ENCODE measurements at regions not wholly inside any gene's neighbourhood (a gene's known extent, or its start where the extent isn't known, plus 50 kb on each side); places are given as distances from the start of the nearest gene placed in this dataset.

GRCh38 chr3:124282751-124283651, 291.1 kb upstream of the ROPN1 start:
- Mint-ChIP-seq H3K27me3 (peaks cover 13% of the 10 kb centered on the region), H3K9me3 (no peaks in the 10 kb centered on the region), H3K4me3 (no peak overlapping the region), H3K36me3 (no peaks in the 10 kb centered on the region), H3K27ac (no peak overlapping the region), H3K4me1 (ENCODE audit: low read depth) (no peaks in the 10 kb centered on the region)
- DNase-seq = no peak
- ChIA-PET POLR2A (no interaction called here), CTCF (no interaction called here)
- intact Hi-C loops (cut with micrococcal nuclease) = no loop called here

GRCh38 chr3:124283652-124284023, 291.7 kb upstream of the ROPN1 start:
- no peaks in the 10 kb centered on the region for H3K4me1 Mint-ChIP-seq (ENCODE audit: low read depth)
- H3K9me3 Mint-ChIP-seq = peaks cover 3% of the 10 kb centered on the region
- no peak overlapping the region for H3K4me3 Mint-ChIP-seq
- ChIA-PET POLR2A (no interaction called here), CTCF (no interaction called here)
- H3K36me3 Mint-ChIP-seq = no peaks in the 10 kb centered on the region
- intact Hi-C loops (cut with micrococcal nuclease) = no loop called here
- H3K27ac Mint-ChIP-seq = no peak overlapping the region
- peaks cover 16% of the 10 kb centered on the region for H3K27me3 Mint-ChIP-seq
- DNase-seq = no peak

- Mint-ChIP-seq H3K4me3 (no peak overlapping the region), H3K36me3 (no peaks in the 10 kb centered on the region), H3K4me1 (ENCODE audit: low read depth) (no peaks in the 10 kb centered on the region), H3K27me3 (peaks cover 16% of the 10 kb centered on the region), H3K27ac (no peak overlapping the region), H3K9me3 (peaks cover 5% of the 10 kb centered on the region)
- no peak for DNase-seq
- POLR2A ChIA-PET = no interaction called here
- intact Hi-C loops (cut with micrococcal nuclease) = no loop called here
- CTCF ChIA-PET = no interaction called here
Observed at GRCh38 chr3:124288996-124289395, 297.1 kb upstream of the ROPN1 start.

GRCh38 chr3:124291008-124291407, 299.1 kb upstream of the ROPN1 start:
- H3K36me3 Mint-ChIP-seq = no peaks in the 10 kb centered on the region
- DNase-seq = no peak
- no peaks in the 10 kb centered on the region for H3K4me1 Mint-ChIP-seq (ENCODE audit: low read depth)
- intact Hi-C loops (cut with micrococcal nuclease) = no loop called here
- peaks cover 16% of the 10 kb centered on the region for H3K27me3 Mint-ChIP-seq
- ChIA-PET CTCF (no interaction called here), POLR2A (no interaction called here)
- H3K9me3 Mint-ChIP-seq = peaks cover 5% of the 10 kb centered on the region
- H3K27ac Mint-ChIP-seq = no peak overlapping the region
- H3K4me3 Mint-ChIP-seq = no peak overlapping the region

- intact Hi-C loops (cut with micrococcal nuclease) = no loop called here
- no peak for DNase-seq
- POLR2A ChIA-PET = no interaction called here
Observed at GRCh38 chr3:124292329-124292728, 300.4 kb upstream of the ROPN1 start.

GRCh38 chr3:124293584-124293983, 301.7 kb upstream of the ROPN1 start:
- H3K9me3 Mint-ChIP-seq = peaks cover 3% of the 10 kb centered on the region
- no peaks in the 10 kb centered on the region for H3K4me1 Mint-ChIP-seq (ENCODE audit: low read depth)
- no peak overlapping the region for H3K4me3 Mint-ChIP-seq
- intact Hi-C loops (cut with micrococcal nuclease) = no loop called here
- H3K27me3 Mint-ChIP-seq = peaks cover 15% of the 10 kb centered on the region
- H3K36me3 Mint-ChIP-seq = no peaks in the 10 kb centered on the region
- CTCF ChIA-PET = no interaction called here
- POLR2A ChIA-PET = no interaction called here
- no peak overlapping the region for H3K27ac Mint-ChIP-seq
- DNase-seq = no peak

More at GRCh38 chr3:124292329-124292728, 300.4 kb upstream of the ROPN1 start:
- Mint-ChIP-seq H3K4me1 (ENCODE audit: low read depth) (no peaks in the 10 kb centered on the region), H3K27me3 (peaks cover 16% of the 10 kb centered on the region), H3K27ac (no peak overlapping the region), H3K9me3 (peaks cover 5% of the 10 kb centered on the region), H3K4me3 (no peak overlapping the region), H3K36me3 (no peaks in the 10 kb centered on the region)
- CTCF ChIA-PET = no interaction called here

GRCh38 chr3:124295362-124295761, 303.4 kb upstream of the ROPN1 start:
- no peak overlapping the region for H3K27ac Mint-ChIP-seq
- H3K27me3 Mint-ChIP-seq = peaks cover 15% of the 10 kb centered on the region
- H3K4me3 Mint-ChIP-seq = no peak overlapping the region
- intact Hi-C loops (cut with micrococcal nuclease) = no loop called here
- no peaks in the 10 kb centered on the region for H3K4me1 Mint-ChIP-seq (ENCODE audit: low read depth)
- no peaks in the 10 kb centered on the region for H3K36me3 Mint-ChIP-seq
- ChIA-PET POLR2A (no interaction called here), CTCF (no interaction called here)
- no peak for DNase-seq
- no peaks in the 10 kb centered on the region for H3K9me3 Mint-ChIP-seq

- ChIA-PET CTCF (no interaction called here), POLR2A (no interaction called here)
- Mint-ChIP-seq H3K4me3 (no peak overlapping the region), H3K27ac (no peak overlapping the region), H3K27me3 (peaks cover 11% of the 10 kb centered on the region), H3K9me3 (no peaks in the 10 kb centered on the region), H3K4me1 (ENCODE audit: low read depth) (no peaks in the 10 kb centered on the region), H3K36me3 (no peaks in the 10 kb centered on the region)
- DNase-seq = no peak
- intact Hi-C loops (cut with micrococcal nuclease) = no loop called here
Observed at GRCh38 chr3:124296406-124296805, 304.5 kb upstream of the ROPN1 start.

- Mint-ChIP-seq H3K36me3 (no peaks in the 10 kb centered on the region), H3K27me3 (peaks cover 7% of the 10 kb centered on the region), H3K9me3 (no peaks in the 10 kb centered on the region), H3K27ac (no peak overlapping the region), H3K4me3 (no peak overlapping the region), H3K4me1 (ENCODE audit: low read depth) (no peaks in the 10 kb centered on the region)
- intact Hi-C loops (cut with micrococcal nuclease) = no loop called here
- CTCF ChIA-PET = no interaction called here
- POLR2A ChIA-PET = no interaction called here
- DNase-seq = no peak
Observed at GRCh38 chr3:124297062-124297980, 305.4 kb upstream of the ROPN1 start.

- H3K27ac Mint-ChIP-seq = no peak overlapping the region
- intact Hi-C loops (cut with micrococcal nuclease) = no loop called here
- CTCF ChIA-PET = no interaction called here
- H3K27me3 Mint-ChIP-seq = peaks cover 7% of the 10 kb centered on the region
- H3K4me1 Mint-ChIP-seq (ENCODE audit: low read depth) = no peaks in the 10 kb centered on the region
- H3K9me3 Mint-ChIP-seq = no peaks in the 10 kb centered on the region
- no peak overlapping the region for H3K4me3 Mint-ChIP-seq
- no peak for DNase-seq
- POLR2A ChIA-PET = no interaction called here
- no peaks in the 10 kb centered on the region for H3K36me3 Mint-ChIP-seq
Observed at GRCh38 chr3:124298301-124298700, 306.4 kb upstream of the ROPN1 start.

GRCh38 chr3:124298951-124299350, 307.0 kb upstream of the ROPN1 start:
- Mint-ChIP-seq H3K9me3 (no peaks in the 10 kb centered on the region), H3K27me3 (peaks cover 7% of the 10 kb centered on the region), H3K27ac (no peak overlapping the region), H3K4me1 (ENCODE audit: low read depth) (no peaks in the 10 kb centered on the region), H3K36me3 (no peaks in the 10 kb centered on the region), H3K4me3 (no peak overlapping the region)
- DNase-seq = no peak
- ChIA-PET CTCF (no interaction called here), POLR2A (no interaction called here)
- intact Hi-C loops (cut with micrococcal nuclease) = no loop called here

GRCh38 chr3:124299831-124300230, 307.9 kb upstream of the ROPN1 start:
- CTCF ChIA-PET = no interaction called here

GRCh38 chr3:124300416-124300815, 308.5 kb upstream of the ROPN1 start:
- ChIA-PET CTCF (no interaction called here), POLR2A (no interaction called here)
- DNase-seq = no peak
- Mint-ChIP-seq H3K27ac (no peak overlapping the region), H3K36me3 (no peaks in the 10 kb centered on the region), H3K4me1 (ENCODE audit: low read depth) (no peaks in the 10 kb centered on the region), H3K9me3 (peaks cover 5% of the 10 kb centered on the region), H3K27me3 (peaks cover 5% of the 10 kb centered on the region), H3K4me3 (no peak overlapping the region)
- intact Hi-C loops (cut with micrococcal nuclease) = no loop called here

More at GRCh38 chr3:124299831-124300230, 307.9 kb upstream of the ROPN1 start:
- no peak for DNase-seq
- POLR2A ChIA-PET = no interaction called here
- Mint-ChIP-seq H3K4me3 (no peak overlapping the region), H3K4me1 (ENCODE audit: low read depth) (no peaks in the 10 kb centered on the region), H3K27me3 (peaks cover 7% of the 10 kb centered on the region), H3K9me3 (no peaks in the 10 kb centered on the region), H3K27ac (no peak overlapping the region), H3K36me3 (no peaks in the 10 kb centered on the region)
- intact Hi-C loops (cut with micrococcal nuclease) = no loop called here
